GM19438 (cell line): ENCODE measurements at regions not wholly inside any gene's neighbourhood (a gene's known extent, or its start where the extent isn't known, plus 50 kb on each side); places are given as distances from the start of the nearest gene placed in this dataset.
"Not testable (repeated sequence)": the region's sequence is repeated elsewhere in the genome, so short reads cannot be mapped to it uniquely, and the experiment has no call there.

Experiments
- ATAC-seq: cut with Tn5 transposase; IDR thresholded peaks from one replicate; pipeline ENCODE4 v1.9.1; 2021; ENCODE audit warnings: low read depth; ENCODE audit not compliant: unreplicated experiment

DNA sequence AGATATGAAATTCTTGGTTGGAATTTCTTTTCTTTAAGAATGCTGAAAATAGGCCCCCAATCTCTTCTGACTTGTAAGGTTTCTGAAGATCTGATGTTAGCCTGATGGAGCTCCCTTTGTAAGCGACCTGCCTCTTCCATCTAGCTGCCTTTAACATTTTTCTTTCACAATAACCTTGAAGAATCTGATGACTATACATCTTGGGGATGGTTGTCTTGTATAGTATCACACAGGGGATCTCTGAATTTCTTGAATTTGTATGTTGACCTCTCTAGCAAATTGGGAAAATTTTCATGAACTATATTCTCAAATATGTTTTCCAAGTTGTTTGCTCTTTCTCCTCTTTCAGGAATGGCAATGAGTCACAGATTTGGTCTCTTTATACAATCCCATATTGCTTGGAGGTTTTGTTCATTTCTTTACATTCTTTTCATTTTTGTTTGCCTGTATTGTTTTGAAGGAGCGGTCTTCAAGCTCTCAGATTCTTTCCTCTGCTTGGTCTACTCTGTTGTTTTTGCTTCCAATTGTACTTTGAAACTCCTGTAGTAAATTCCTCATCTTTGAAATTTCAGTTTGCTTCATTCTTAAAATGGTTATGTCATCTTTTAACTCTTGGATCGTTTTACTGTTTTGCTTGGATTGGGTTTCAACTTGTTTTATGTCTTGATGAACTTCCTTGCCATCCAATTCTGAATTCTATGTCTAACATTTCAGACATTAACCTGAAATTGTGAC is 245.2 kb upstream of the TARS1 start:
- ATAC-seq, result no peak

DNA sequence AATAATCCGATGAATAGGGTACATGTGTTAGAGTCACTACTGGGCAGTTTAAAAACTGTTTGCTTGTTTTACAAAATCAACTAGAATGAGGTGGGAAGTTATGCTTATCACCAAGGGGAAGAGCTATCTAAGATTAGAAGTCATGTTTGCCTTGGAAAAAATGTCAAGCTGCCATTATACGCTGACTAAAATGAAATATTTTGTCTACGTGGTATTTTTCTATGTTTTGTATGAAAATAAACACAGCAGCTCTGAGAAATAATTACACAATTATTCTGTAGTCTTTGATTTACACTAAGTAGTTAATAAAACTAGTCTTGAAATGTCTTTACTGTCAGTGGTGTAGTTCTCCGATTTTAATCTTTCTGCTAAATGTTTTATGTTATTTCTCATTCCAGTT is 241.9 kb upstream of the TARS1 start:
- ATAC-seq, result no peak

DNA sequence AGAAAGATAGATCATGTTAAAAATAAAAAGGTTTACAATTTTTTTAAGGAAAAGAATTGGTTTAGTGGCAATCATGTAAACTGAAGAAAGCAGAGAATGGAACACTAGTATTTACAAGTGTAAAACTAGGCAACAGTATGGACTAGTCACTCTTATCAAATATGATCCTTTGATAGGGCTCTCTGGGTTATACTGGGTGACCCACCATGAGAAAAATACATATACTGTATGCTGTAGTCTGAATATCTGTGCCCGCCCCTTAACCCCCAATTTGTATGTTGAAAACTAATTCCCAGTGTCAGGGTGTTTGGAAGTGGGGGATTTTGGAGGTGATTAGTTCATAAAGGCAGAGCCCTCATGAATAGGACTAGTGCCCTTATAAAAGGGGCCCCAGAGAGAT is 236.8 kb upstream of the TARS1 start:
- ATAC-seq, result no peak

DNA sequence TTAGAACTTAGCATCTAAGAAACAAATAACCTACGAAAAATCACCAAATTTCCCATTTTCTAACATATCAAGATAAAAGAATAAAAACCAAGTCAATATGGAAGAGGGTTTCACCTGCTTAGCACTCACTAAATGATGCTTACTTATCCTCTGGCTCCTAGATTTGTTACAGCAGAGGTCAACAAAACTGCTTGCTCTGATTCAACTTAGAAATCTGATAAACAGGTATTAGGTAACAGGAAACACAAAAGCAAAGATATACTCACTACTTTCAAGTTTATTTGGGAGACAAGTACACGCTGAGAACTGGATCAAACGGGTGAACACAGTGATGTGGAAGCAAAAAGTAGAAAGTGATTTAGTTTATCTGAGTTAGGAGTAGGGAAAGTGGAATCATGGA is 235.7 kb upstream of the TARS1 start:
- no peak for ATAC-seq

DNA sequence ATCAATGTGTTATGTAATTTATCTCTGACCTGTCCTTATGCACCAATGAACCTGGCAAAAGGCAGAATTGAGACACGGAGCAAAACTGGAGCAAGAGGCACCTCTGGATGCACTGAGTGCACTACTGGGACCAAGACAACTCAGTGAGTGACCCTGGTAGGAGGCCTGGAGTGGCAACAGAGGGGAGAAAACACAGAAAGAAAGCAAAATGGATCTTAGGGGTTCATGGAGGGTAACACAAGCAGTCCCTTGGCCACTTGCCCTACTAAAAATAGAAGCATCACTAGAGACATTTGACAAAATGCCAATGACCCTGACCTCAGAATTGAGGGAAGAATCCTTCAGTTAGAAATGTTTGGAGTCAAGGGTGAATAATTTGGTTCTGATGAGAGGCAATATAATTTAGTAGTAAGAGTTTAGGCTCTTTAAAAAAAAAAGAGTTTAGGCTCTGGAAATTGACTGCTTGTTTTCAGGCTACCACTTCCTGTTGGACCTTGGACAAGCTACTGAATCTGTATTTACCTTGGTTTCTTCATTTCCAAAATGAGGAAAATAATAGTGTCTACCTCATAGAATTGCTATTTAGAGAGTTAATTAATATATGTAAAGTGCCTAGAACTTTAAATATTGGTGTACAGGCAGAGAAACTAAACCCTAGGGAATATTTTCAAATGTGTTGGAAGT is 234.9 kb upstream of the TARS1 start:
- no peak for ATAC-seq

DNA sequence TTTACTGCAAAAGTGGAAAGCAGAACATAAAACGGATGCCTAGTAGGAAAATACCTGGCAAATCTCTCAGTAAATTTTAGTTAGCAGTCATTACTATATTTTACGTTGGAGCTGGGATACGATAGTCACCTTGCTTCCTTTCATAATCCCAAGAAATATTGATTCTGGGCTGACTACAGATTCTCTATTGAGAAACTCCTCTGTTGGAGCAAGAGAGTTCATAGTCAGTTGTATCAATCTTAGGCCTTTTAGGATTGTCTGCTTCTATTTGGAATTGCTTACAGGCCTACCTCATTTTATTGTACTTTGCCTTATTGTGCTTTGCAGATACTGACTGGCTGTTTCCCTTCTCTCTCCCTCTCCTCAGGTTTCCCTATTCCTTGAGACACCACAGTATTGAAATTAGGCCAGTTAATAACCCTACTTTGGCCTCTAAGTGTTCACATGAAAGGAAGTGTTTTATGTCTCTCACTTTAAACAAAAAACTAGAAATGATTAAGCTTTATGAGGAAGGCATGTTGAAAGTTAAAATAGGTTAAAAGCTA is 233.7 kb upstream of the TARS1 start:
- ATAC-seq, result no peak

DNA sequence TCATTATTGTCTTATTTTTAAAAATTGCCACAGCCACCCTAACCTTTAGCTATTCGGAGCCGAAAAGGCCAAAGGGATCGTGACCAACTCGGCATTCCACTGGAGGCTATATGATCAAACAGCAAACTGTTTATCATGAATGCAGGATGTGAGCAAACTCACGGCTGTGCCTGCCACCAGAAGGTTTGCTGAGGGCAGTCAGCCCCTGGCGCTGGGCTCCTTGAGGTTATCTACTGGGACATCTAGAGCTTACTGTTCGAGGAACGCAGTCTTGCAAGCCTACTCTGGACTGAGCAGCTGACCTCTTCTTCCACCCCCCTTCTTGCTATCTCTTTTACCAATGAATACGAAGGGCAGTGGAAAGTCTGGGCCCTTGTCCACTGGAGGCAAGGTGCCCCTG is 231.5 kb upstream of the TARS1 start:
- no peak for ATAC-seq

DNA sequence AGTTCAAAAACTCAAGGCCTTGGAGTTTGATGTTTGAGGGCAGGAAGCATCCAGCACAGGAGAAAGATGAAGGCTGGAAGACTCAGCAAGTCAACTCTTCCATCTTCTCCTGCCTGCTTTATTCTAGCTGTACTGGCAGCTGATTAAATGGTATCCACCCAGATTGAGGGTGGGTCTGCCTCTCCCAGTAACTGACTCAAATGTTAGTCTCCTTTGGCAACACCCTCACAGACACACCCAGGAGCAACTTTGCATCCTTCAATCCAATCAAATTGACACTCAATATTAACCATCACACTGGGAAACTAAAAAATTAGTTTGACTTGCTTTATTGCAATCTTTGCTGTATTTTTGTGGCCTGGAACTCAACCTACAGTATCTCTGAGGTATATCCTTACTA is 230.5 kb upstream of the TARS1 start:
- not testable (repeated sequence) for ATAC-seq

DNA sequence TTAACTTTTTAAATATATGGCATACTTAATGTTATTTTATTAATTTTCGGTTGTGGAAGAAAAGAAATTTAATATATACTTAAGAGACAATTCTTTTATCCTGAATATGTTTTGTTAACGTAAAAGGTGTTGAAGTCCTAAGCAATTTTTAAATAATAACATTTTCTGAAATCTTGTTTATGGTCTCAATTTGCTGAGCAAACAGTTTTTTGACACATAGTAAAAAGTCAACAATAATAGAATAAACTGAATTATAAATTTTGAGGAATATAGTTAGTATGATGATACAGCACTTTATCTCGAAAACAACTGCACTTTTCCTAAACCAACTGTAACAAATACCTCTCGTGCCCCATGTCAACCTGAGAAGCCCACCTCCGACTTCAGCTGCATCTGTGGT is 229.8 kb upstream of the TARS1 start:
- no peak for ATAC-seq

DNA sequence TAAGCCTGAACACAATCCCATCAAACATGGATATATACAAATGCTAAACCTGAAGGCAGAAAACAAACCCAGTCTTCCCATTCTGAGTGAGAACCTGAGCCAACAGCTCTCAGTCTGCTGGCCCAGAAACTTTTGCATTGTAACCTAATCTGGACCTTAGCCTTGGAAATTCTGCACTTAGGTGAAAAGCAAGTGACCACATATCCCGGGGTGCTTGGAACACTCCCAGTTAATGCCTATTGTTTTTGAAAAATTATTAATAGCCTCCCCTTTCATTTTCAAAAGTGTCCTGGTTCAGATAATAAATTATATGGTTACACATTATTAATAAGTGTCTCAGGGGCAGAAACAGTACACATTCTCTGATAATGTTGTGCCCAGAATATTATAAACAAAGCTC is 228.3 kb upstream of the TARS1 start:
- no peak for ATAC-seq

DNA sequence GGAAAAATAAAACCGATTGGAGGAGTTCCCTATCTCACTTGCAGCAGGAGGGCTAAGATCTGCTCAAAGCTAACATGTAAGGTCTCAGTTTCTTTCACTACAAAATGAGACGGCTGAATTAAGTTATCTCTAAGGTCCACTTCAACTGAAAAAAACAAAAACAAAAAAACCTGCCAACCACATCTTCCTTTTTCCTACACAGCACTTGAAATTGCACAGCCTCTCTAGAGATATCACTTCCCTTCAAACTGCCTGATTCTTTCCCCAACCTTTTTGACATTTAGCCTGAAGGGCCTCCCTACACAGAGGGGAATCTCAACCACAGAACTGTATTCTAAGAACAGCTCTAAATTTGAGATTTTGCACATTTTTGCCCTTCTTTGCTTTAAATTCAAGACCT is 227.9 kb upstream of the TARS1 start:
- no peak for ATAC-seq

DNA sequence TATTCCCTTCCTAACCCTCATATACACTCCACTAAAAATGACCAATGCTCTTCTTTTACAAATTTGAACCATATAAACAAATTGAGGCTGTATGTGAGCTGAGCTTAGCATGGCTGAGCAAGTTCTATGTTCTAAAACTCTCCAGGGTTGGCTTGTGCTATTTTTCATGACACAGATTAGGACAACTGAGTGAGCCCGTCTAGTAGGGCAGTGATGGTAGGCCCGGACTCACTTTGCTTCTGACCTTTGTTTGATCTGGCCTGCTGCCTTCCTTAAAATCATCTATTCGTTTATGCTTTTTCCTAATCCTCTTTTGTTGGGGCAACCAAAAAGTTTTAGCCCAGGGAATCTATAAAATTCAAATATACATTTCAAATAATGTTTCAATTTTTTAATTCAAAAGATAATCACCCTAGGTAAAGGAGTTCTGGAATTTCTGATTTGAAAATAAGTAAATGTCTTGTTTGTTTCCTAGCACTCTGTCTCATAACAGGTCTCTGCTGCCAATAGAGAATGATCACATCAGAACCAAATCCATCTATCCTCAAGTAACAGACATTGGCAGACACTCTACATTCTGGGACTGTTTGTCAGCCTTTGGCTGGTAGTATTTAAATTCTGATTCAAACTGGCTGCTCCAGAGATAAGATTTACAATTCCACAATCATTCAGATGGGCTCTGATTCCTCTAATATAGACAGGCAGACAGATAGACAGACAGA is 217.0 kb upstream of the TARS1 start:
- ATAC-seq, result no peak

DNA sequence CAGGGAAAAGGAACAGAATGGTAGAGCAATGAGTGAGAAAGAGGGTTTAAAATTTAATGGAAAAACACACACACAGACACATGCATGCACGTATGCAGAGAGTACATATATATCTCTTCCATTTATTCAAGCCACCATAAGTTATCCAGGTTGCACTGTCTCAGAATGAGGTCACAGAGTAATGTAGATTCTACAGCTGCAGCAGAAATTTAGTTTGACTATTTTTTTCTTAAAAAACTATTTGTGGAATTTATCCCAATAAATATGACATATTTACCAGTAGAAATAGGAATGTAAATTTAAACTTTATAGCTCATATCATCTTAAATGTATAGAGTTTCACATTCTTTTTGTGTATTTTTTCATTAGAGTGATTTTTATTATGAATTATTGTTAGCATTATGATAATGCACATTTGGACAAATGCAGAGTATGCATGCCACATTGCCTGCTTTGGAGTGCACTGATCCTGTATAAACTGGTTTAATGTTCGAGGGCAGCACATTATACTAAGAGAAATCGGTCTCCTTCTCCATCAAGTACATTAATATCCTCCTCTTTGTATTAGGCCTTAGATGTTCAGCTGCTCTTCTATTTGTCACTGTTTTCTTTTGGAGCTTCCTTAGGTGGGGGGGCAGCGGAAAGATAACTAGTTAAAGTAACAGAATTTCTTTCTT is 216.3 kb upstream of the TARS1 start:
- no peak for ATAC-seq

DNA sequence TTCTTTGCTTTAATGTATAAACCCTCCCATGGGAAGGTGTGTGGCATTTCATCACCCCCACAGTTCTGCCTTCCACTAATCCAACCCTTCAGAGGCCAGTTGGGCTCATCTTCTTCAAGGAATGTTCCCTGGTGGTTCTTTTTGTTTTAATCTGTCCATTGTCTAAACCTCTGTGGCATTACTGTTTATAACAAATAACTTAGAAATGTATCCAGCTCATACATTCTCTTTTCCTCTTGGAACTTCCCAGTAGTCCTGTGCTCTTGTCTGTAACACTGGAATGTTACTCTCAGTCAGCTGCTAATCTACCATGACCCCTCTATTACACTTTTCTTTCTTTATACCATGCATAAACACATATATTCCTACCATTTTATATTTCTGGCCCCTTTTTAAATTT is 213.5 kb upstream of the TARS1 start:
- ATAC-seq, result no peak

DNA sequence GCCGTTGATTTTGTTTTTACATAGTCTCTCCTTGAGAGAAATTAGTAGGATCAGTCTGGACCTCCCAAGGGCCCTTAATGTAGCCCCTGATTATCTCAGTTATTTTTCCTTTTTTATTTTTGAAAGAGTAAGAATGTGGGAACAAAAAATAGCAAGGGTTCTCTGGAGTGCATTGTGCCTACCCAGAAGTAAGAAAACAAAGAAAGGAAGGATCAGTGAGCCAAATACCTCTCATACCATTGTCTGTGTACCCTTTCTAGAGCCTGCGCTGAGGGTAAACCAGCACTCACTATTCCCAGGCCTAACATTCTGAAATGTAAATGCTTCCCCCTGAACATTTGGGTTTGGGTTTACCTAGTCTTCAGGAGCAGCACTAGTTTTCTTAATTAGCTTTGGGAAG is 213.0 kb upstream of the TARS1 start:
- ATAC-seq, result no peak

DNA sequence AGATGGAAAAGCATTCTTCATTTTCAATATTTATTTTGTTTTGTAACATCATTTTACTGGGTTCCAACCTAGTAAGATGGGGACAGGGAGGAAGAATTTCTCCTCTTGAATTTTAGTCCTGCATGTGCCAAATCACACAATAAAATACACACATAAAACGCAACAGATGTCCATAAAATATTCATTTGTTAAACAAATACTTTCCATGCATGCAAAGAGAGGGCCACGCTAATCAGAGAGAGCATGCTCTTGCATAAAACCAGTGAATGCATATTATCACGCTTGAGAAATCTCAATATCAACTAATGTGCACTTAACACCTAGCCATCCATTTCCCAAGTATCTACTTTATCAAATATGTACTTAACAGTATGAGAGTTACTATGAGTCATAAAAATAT is 212.6 kb upstream of the TARS1 start:
- ATAC-seq, result no peak

DNA sequence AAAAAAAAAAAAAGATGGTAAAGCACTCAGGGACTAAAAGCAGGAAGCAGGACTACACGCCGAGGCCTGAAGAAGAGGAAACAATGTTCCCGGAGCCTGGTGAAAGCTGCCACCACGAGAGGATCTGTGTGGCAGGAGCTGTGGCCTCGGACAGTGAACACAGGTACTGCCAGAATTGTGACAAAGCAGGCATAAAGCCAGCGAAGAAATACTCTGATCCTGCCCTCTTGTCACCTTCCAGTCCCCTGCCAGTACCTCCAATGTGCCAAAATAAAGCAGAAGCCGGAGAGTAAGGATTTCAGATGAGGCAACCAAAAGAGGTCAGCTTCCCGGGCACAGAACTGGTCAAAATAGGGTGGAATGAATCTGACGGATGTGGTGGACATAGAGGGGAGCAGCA is 211.5 kb upstream of the TARS1 start:
- no peak for ATAC-seq

DNA sequence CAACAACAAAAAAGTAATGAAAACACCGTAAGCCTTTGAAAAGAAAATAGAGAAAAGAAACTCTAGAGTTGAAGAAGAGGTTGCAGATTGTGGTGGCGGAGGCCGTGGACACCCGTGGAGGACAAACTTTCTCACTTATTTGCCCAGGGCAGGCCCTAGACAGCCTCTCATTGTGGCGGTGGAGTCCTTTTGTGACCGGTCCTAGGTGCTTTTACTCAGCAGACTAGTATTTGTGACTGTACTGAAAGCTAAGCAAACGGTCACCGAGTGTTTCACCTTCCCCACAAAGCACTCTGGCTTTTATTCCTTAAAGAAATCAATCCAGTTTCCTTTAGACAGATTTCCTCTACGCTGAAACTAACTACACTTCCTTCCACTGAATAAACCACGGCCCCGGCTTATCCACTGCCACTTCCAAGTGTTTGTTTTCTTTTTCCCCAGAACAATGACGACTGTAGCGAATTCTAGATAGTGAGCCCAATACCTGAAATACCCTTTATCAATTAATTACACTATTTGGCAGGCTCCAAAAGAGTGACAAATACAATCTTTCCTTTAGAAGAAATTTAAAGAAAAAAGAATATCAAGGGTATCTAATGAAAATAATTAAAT is 210.2 kb upstream of the TARS1 start:
- no peak for ATAC-seq

DNA sequence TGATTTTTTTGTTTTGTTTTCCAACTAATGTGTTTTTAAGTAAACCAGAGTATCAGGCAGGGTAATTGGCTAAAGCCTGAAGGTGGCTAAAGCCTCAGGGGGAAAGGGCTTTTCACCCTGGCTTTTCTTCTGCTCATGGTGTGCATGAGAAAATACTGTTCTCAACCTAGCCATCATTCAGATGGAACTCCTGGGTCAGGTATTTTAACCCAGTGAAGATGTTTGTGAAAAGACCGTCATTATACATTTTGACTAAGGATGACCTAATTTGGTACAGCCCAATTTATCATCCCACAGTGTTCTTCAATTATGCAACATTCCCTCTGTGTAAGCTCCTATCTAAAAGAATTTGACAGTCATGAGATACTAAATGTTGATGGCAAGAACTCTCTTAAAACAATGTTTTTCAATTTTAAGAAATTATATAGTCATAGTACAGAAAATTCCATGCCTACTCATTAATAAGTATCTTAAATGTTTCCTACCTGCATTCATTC is 209.5 kb upstream of the TARS1 start:
- ATAC-seq, result no peak

DNA sequence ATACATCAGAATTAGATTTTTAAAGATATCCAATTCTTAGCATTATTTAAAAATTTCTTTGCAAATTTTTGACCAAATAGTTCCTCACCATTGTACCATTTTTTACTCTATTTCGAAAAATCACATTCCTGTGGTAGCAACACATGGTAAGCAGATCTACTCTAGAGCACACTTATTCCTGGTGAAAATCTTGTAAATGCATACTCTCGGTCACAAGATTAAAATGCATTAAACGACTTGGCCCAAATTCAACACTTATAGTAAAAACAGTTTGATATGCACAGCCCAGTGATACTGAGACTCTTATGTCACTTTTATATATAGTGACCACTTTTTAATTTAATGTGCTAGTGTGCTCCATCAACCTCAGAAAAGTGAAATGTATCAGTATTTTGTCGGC is 208.8 kb upstream of the TARS1 start:
- no peak for ATAC-seq
